Lung (tissue), 11 donors: ENCODE measurements at regions not wholly inside any gene's neighbourhood (a gene's known extent, or its start where the extent isn't known, plus 50 kb on each side); places are given as distances from the start of the nearest gene placed in this dataset.

Source experiments
- ATAC-seq: fragments of 200-7000 bp; cut with Tn5 transposase; one replicate; pipeline ENCODE4 v1.9.1; 2020; ENCODE audit warnings: moderate number of reproducible peaks; ENCODE audit not compliant: insufficient read depth, low FRiP score
- DNase-seq, 3 donors: peaks; one replicate each; pipeline ENCODE4 v3.0.0-alpha.2; 2013 to 2017
- H3K27ac ChIP-seq, 2 donors: one replicate each; pipeline ENCODE4 v1.5.1; 2013; ENCODE audit warnings: mild to moderate bottlenecking in 2 of 2, moderate library complexity in 2 of 2, control low read depth in 1 of 2, inconsistent platforms in 1 of 2, low read depth in 1 of 2, low read length in 1 of 2
- H3K27me3 ChIP-seq, 3 donors: one replicate each; pipeline ENCODE4 v1.5.1; 2013; ENCODE audit warnings: low read length in 2 of 3; ENCODE audit not compliant: control insufficient read depth in 3 of 3, insufficient read depth in 3 of 3
- H3K36me3 ChIP-seq, 4 donors: one replicate each; pipeline ENCODE4 v1.5.1; 2013; ENCODE audit warnings: low read length in 4 of 4, mild to moderate bottlenecking in 1 of 4, moderate library complexity in 1 of 4; ENCODE audit not compliant: control insufficient read depth in 4 of 4, insufficient read depth in 4 of 4
- H3K4me1 ChIP-seq, 5 donors: one replicate each; pipeline ENCODE4 v1.5.1; 2013; ENCODE audit warnings: low read length in 5 of 5, mild to moderate bottlenecking in 2 of 5, moderate library complexity in 1 of 5; ENCODE audit not compliant: control insufficient read depth in 5 of 5, insufficient read depth in 5 of 5
- H3K4me3 ChIP-seq: one replicate; pipeline ENCODE4 v1.5.1; 2013; ENCODE audit warnings: mild to moderate bottlenecking, control low read depth, moderate library complexity
- H3K9ac ChIP-seq, 2 donors: one replicate each; pipeline ENCODE4 v1.5.1; 2013; ENCODE audit warnings: low read length in 2 of 2, control low read depth in 1 of 2; ENCODE audit not compliant: insufficient read depth in 1 of 2
- H3K9me3 ChIP-seq, 4 donors: one replicate each; pipeline ENCODE4 v1.5.1; 2013; ENCODE audit warnings: low read length in 3 of 4, mild to moderate bottlenecking in 1 of 4, moderate library complexity in 1 of 4; ENCODE audit not compliant: control insufficient read depth in 4 of 4, insufficient read depth in 3 of 4
- CTCF ChIP-seq: IDR thresholded peaks from 2 replicates; pipeline ENCODE4 v1.5.1; 2012; ENCODE audit warnings: mild to moderate bottlenecking; ENCODE audit errors: control extremely low read depth, extremely low read depth
- WGBS, 2 donors: extraction: QIAGEN DNeasy Blood & Tissue Kit; methylation state at CpG; one replicate each; pipeline ENCODE4 v1.1.7; 2013; 5-methylcytosine and 5-hydroxymethylcytosine counted together
- donor health status: control.
- donor health status: control.
- donor health status: Bipolar disorder and iron deficiency.
- donor health status: healthy.
- donor health status: DM: yes; HTN: yes; CAD: no.

DNA sequence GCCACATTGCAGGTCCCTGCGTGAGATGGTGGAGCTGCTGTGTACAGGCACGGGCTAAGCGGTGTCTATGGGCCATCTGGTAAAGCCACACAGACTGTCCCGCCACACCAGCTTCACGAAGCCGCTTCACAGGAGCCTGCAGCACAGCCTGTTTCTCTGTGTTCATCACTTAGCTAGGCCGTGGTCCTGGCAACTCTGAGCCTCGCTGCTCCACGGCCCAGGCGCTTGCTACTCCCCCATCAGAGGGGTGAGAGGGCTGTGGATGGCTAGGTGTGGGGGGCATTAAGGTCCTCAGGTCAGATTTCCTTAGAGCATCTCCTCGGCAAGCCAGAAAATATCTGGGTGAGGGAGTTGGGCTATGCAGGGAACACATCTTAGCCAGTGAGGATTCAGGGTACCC lies 225.7 kb downstream of the GLI2 start:
- no peak overlapping the region for H3K27ac ChIP-seq
- 75 to 77% methylated on average over 11 of the region's 11 CpGs for WGBS, 2 donors
- ATAC-seq (no peak), DNase-seq (no peak)
- no peaks in the 10 kb centered on the region for H3K9me3 ChIP-seq
- H3K4me3 ChIP-seq, result no peak overlapping the region
- no peak for TF ChIP-seq CTCF
- H3K4me1 ChIP-seq, result no peaks in the 10 kb centered on the region
- H3K27me3 ChIP-seq, result no peaks in the 10 kb centered on the region
- peaks cover 0 to 19% (median 9%) of the 10 kb centered on the region in 4 donors for H3K36me3 ChIP-seq
- no peak overlapping the region for H3K9ac ChIP-seq

- no peak overlapping the region for H3K9ac ChIP-seq
- 71 to 87% methylated on average over 12 of the region's 12 CpGs for WGBS, 2 donors
These were observed 228.5 kb downstream of the GLI2 start for GRCh38 chr2:120963997-120964705.

DNA sequence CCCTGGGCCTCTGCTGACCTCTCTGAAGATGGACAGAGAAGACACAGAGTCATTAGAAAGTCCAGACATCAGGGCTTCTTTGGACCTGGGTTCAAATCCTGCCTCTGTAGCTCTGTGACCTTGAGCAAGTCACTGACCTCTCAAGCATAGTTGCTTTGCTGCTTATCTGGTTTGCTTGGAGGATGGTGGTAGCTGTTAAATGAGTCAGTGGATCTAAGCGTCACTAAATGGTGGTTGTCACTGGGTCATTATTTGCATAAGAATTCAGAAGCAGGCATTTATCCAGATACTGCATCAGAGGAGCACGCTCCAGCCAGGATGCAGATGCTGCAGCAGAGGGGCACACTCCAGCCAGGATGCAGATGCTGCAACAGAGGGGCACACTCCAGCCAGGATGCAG lies 229.2 kb downstream of the GLI2 start:
- DNase-seq (no peak), ATAC-seq (no peak)
- no peak for TF ChIP-seq CTCF
- H3K36me3 ChIP-seq, result peaks cover 0 to 17% (median 6%) of the 10 kb centered on the region in 4 donors
- H3K9me3 ChIP-seq, result peaks cover 0 to 2% (median 0%) of the 10 kb centered on the region in 4 donors
- WGBS, 2 donors, result 84 to 95% methylated on average over 2 of the region's 2 CpGs
- H3K27ac ChIP-seq, result no peak overlapping the region
- H3K4me3 ChIP-seq, result no peak overlapping the region
- H3K27me3 ChIP-seq, result peaks cover 0 to 4% (median 0%) of the 10 kb centered on the region in 3 donors
- H3K4me1 ChIP-seq, result no peaks in the 10 kb centered on the region
- H3K9ac ChIP-seq, result no peak overlapping the region

More at GRCh38 chr2:120963997-120964705, 228.5 kb downstream of the GLI2 start:
- Histone ChIP-seq H3K4me3 (no peak overlapping the region), H3K36me3 (peaks cover 0 to 10% (median 3%) of the 10 kb centered on the region in 4 donors), H3K27ac (no peak overlapping the region), H3K4me1 (no peaks in the 10 kb centered on the region), H3K9me3 (no peaks in the 10 kb centered on the region), H3K27me3 (peaks cover 0 to 4% (median 0%) of the 10 kb centered on the region in 3 donors)
- ATAC-seq (no peak), DNase-seq (no peak)
- no peak for TF ChIP-seq CTCF
